Thyroid gland (tissue), 4 donors: ENCODE measurements at regions not wholly inside any gene's neighbourhood (a gene's known extent, or its start where the extent isn't known, plus 50 kb on each side); places are given as distances from the start of the nearest gene placed in this dataset.

Source experiments
- POLR2A ChIP-seq, 2 donors: fragments of 450-650 bp; IDR thresholded peaks; one replicate each; pipeline ENCODE4 v1.6.1; 2017; ENCODE audit warnings: antibody characterized with exemption in 2 of 2, mild to moderate bottlenecking in 2 of 2, moderate library complexity in 1 of 2
- TF ChIP-seq, protein P1 (sequence below), 6 experiments: fragments of 200-600 bp in 3 of 6; fragments of 450-650 bp in 3 of 6; sonication (generic) in 3 of 6; IDR thresholded peaks; one replicate each; pipeline ENCODE4 v1.5.1; 2016 to 2019; ENCODE audit warnings: antibody characterized with exemption in 6 of 6, mild to moderate bottlenecking in 2 of 6, inconsistent platforms in 1 of 6, moderate library complexity in 1 of 6

DNA sequence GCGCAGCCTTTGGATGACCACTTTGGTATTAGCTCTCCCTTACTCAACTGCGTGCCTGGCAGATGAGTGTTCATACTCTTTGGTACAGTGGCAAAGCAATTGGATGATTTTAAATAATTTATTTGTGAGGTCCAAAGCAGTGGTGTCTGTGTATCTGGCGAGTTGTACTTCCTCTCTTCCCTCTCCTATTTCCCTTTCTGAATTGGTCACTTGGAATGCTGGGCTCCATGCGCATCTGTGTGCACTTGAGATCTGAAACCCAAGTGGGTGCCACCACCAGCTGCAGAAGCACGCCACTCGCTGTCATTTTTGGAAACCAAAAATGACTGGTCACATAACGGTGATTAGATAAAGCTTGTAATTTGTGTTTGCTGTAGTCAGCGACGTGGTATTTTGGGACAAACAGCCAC, 386.0 kb upstream of the KLF4 start:
- TF ChIP-seq, protein P1, sequence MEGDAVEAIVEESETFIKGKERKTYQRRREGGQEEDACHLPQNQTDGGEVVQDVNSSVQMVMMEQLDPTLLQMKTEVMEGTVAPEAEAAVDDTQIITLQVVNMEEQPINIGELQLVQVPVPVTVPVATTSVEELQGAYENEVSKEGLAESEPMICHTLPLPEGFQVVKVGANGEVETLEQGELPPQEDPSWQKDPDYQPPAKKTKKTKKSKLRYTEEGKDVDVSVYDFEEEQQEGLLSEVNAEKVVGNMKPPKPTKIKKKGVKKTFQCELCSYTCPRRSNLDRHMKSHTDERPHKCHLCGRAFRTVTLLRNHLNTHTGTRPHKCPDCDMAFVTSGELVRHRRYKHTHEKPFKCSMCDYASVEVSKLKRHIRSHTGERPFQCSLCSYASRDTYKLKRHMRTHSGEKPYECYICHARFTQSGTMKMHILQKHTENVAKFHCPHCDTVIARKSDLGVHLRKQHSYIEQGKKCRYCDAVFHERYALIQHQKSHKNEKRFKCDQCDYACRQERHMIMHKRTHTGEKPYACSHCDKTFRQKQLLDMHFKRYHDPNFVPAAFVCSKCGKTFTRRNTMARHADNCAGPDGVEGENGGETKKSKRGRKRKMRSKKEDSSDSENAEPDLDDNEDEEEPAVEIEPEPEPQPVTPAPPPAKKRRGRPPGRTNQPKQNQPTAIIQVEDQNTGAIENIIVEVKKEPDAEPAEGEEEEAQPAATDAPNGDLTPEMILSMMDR (IDR thresholded peaks at IDR 0.05), result no peak
- no peak for TF ChIP-seq POLR2A (IDR thresholded peaks at IDR 0.05)
